ENCODE measurements at regions not wholly inside any gene's neighbourhood (a gene's known extent, or its start where the extent isn't known, plus 50 kb on each side); places are given as distances from the start of the nearest gene placed in this dataset.
A peak's percentile ranks its signal among the peaks of the same experiment; 100 is the strongest.

GRCh38 chr1:193451606-193452005 lies 265.2 kb upstream of the B3GALT2 start:
- POLR2A ChIA-PET, result no interaction called here

GRCh38 chr1:193451001-193451400 lies 264.6 kb upstream of the B3GALT2 start:
- ATAC-seq (replicated peaks in 1 of 4) (no peak), DNase-seq (no peak)
- Histone ChIP-seq H3K36me3 (ENCODE audit: control insufficient read depth in 2 of 2, extremely low read depth in 1 of 2, insufficient read depth in 1 of 2, low read length in 1 of 2) (no peaks in the 10 kb centered on the region), H3K27ac (ENCODE audit: low read length) (no peak overlapping the region), H3K4me1 (ENCODE audit: control insufficient read depth in 1 of 2, extremely low read depth in 1 of 2, insufficient read depth in 2 of 2, low read length in 2 of 2) (peaks cover 0 to 8% of the 10 kb centered on the region in 2 experiments), H3K9me3 (no peaks in the 10 kb centered on the region), H3K27me3 (replicated peaks in 1 of 2; ENCODE audit: control insufficient read depth in 2 of 2, extremely low read depth in 1 of 2, insufficient read depth in 2 of 2, low read length in 1 of 2) (no peaks in the 10 kb centered on the region), H3K4me3 (ENCODE audit: control insufficient read depth in 1 of 2, extremely low read depth in 1 of 2, low read length in 1 of 2) (no peak overlapping the region)
- H3K4me1 Mint-ChIP-seq, result peaks cover 17 to 22% (median 21%) of the 10 kb centered on the region in 3 donors
- H3K36me3 Mint-ChIP-seq, result no peaks in the 10 kb centered on the region
- H3K9me3 Mint-ChIP-seq, result no peaks in the 10 kb centered on the region
- WGBS (ENCODE audit: insufficient coverage), result no CpG with 5 or more reads among the region's 1 CpG
- H3K27me3 Mint-ChIP-seq, result no peaks in the 10 kb centered on the region
- POLR2A ChIA-PET, result no interaction called here
- H3K4me3 Mint-ChIP-seq, result no peak overlapping the region
- H3K27ac Mint-ChIP-seq, result no peak overlapping the region
- CTCF ChIA-PET, result no interaction called here

More at GRCh38 chr1:193451606-193452005, 265.2 kb upstream of the B3GALT2 start:
- no peaks in the 10 kb centered on the region for H3K9me3 ChIP-seq
- H3K4me3 ChIP-seq (ENCODE audit: control insufficient read depth in 1 of 2, extremely low read depth in 1 of 2, low read length in 1 of 2), result no peak overlapping the region
- DNase-seq (no peak), ATAC-seq (replicated peaks in 1 of 4) (no peak)
- H3K27me3 ChIP-seq (replicated peaks in 1 of 2; ENCODE audit: control insufficient read depth in 2 of 2, extremely low read depth in 1 of 2, insufficient read depth in 2 of 2, low read length in 1 of 2), result no peaks in the 10 kb centered on the region
- peaks cover 0 to 8% of the 10 kb centered on the region in 2 experiments for H3K4me1 ChIP-seq (ENCODE audit: control insufficient read depth in 1 of 2, extremely low read depth in 1 of 2, insufficient read depth in 2 of 2, low read length in 2 of 2)
- CTCF ChIA-PET, result interaction anchor here in 1 of 2 donors (0.7 kb wide), 1 partner anchor 154 kb away, joined by 3 read pairs; no protein-coding TSS in a partner anchor
- no peak overlapping the region for H3K27ac Mint-ChIP-seq
- H3K36me3 Mint-ChIP-seq, result no peaks in the 10 kb centered on the region
- H3K4me3 Mint-ChIP-seq, result no peak overlapping the region
- no peaks in the 10 kb centered on the region for H3K27me3 Mint-ChIP-seq
- H3K9me3 Mint-ChIP-seq, result no peaks in the 10 kb centered on the region
- peaks cover 17 to 22% (median 21%) of the 10 kb centered on the region in 3 donors for H3K4me1 Mint-ChIP-seq
- no CpG with 5 or more reads among the region's 1 CpG for WGBS (ENCODE audit: insufficient coverage)
- no peaks in the 10 kb centered on the region for H3K36me3 ChIP-seq (ENCODE audit: control insufficient read depth in 2 of 2, extremely low read depth in 1 of 2, insufficient read depth in 1 of 2, low read length in 1 of 2)
- H3K27ac ChIP-seq (ENCODE audit: low read length), result no peak overlapping the region

DNA sequence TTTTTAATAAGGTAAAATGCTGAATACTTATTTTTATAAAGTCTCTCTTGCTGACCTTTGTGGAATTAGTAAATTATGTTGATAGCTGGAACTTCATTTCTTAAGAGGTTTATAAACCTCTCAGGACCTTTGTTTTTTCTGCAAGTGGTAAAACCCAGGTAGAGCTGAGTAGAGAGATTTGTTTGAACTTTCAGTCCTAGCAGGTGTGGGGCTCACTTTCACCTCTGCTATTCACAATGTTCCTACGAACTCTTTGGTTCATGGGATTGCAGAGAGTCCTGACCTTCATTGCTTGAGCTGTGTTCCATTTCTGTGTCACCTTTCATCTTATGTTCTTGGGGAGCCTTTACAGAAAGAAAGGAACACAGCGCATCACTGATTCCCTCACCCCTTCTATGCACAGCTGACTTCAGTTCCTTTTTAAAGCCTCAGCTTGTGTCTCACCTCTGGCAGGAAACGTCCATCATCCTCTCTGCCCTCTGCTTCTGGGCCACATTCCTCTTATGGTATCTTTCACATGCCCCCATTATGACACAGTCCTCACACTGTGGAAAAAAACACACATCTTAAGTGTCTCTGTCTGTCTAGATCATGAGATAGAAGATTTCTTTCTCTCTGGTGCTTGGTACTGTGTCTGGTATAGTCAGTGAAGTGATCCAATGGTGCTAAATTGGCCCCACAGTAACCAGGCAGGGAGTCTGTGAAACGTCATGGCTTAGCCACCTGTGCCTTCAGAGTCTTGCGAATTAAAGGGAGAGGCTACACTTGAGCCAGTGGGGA lies 262.5 kb upstream of the B3GALT2 start:
- DNase-seq, result peak in 6 of 35 experiments; percentile 5 to 34 (median 14)
- no peaks in the 10 kb centered on the region for H3K36me3 ChIP-seq (ENCODE audit: control insufficient read depth in 2 of 2, extremely low read depth in 1 of 2, insufficient read depth in 1 of 2, low read length in 1 of 2)
- CTCF ChIA-PET, result interaction anchor here in 1 of 2 donors (0.6 to 1.2 kb wide), 2 partner anchors 9 to 92 kb away, joined by 3 read pairs; no protein-coding TSS in a partner anchor
- no peaks in the 10 kb centered on the region for H3K9me3 ChIP-seq
- no peaks in the 10 kb centered on the region for H3K36me3 Mint-ChIP-seq
- H3K4me1 Mint-ChIP-seq, result peaks cover 17 to 22% (median 21%) of the 10 kb centered on the region in 3 donors
- peaks cover 0 to 8% of the 10 kb centered on the region in 2 experiments for H3K4me1 ChIP-seq (ENCODE audit: control insufficient read depth in 1 of 2, extremely low read depth in 1 of 2, insufficient read depth in 2 of 2, low read length in 2 of 2)
- peak overlapping the region in 1 of 3 donors; percentile 11 for H3K4me3 Mint-ChIP-seq
- H3K27ac Mint-ChIP-seq, result peak overlapping the region; percentile 82 to 90
- peak overlapping the region; percentile 71 for H3K27ac ChIP-seq (ENCODE audit: low read length)
- 0% methylated on average over 1 of the region's 5 CpGs for WGBS (ENCODE audit: insufficient coverage)
- H3K27me3 Mint-ChIP-seq, result no peaks in the 10 kb centered on the region
- H3K4me3 ChIP-seq (ENCODE audit: control insufficient read depth in 1 of 2, extremely low read depth in 1 of 2, low read length in 1 of 2), result no peak overlapping the region
- ATAC-seq (replicated peaks in 1 of 4), result peak; percentile 81 to 89 (median 84)
- H3K27me3 ChIP-seq (replicated peaks in 1 of 2; ENCODE audit: control insufficient read depth in 2 of 2, extremely low read depth in 1 of 2, insufficient read depth in 2 of 2, low read length in 1 of 2), result no peaks in the 10 kb centered on the region
- POLR2A ChIA-PET, result interaction anchor here in 1 of 2 donors (0.7 kb wide), 1 partner anchor 31 kb away, joined by 3 read pairs; no protein-coding TSS in a partner anchor
- no peaks in the 10 kb centered on the region for H3K9me3 Mint-ChIP-seq

GRCh38 chr1:193443886-193444285 lies 257.5 kb upstream of the B3GALT2 start:
- DNase-seq (no peak), ATAC-seq (replicated peaks in 1 of 4) (no peak)
- Mint-ChIP-seq H3K36me3 (peaks cover 5% of the 10 kb centered on the region), H3K9me3 (peaks cover 0 to 22% (median 2%) of the 10 kb centered on the region in 3 donors), H3K27me3 (no peaks in the 10 kb centered on the region), H3K4me3 (no peak overlapping the region), H3K4me1 (peaks cover 7 to 16% (median 14%) of the 10 kb centered on the region in 3 donors), H3K27ac (no peak overlapping the region)
- CTCF ChIA-PET, result interaction anchor here in 1 of 2 donors (0.5 kb wide), 1 partner anchor 165 kb away, joined by 4 read pairs; no protein-coding TSS in a partner anchor
- Histone ChIP-seq H3K9me3 (no peaks in the 10 kb centered on the region), H3K4me1 (ENCODE audit: control insufficient read depth in 1 of 2, extremely low read depth in 1 of 2, insufficient read depth in 2 of 2, low read length in 2 of 2) (peaks cover 0 to 3% of the 10 kb centered on the region in 2 experiments), H3K4me3 (ENCODE audit: control insufficient read depth in 1 of 2, extremely low read depth in 1 of 2, low read length in 1 of 2) (no peak overlapping the region), H3K27me3 (replicated peaks in 1 of 2; ENCODE audit: control insufficient read depth in 2 of 2, extremely low read depth in 1 of 2, insufficient read depth in 2 of 2, low read length in 1 of 2) (no peaks in the 10 kb centered on the region), H3K36me3 (ENCODE audit: control insufficient read depth in 2 of 2, extremely low read depth in 1 of 2, insufficient read depth in 1 of 2, low read length in 1 of 2) (no peaks in the 10 kb centered on the region), H3K27ac (ENCODE audit: low read length) (no peak overlapping the region)
- POLR2A ChIA-PET, result no interaction called here
- no CpG with 5 or more reads among the region's 2 CpGs for WGBS (ENCODE audit: insufficient coverage)

- ChIA-PET CTCF (no interaction called here), POLR2A (no interaction called here)
- Mint-ChIP-seq H3K27me3 (no peaks in the 10 kb centered on the region), H3K4me3 (no peak overlapping the region), H3K9me3 (peaks cover under 1 to 41% (median 12%) of the 10 kb centered on the region in 3 donors), H3K27ac (peak overlapping the region; percentile 84 to 93), H3K36me3 (peaks cover 20% of the 10 kb centered on the region), H3K4me1 (peaks cover 21 to 29% (median 28%) of the 10 kb centered on the region in 3 donors)
- 60% methylated on average over 1 of the region's 1 CpG for WGBS (ENCODE audit: insufficient coverage)
- H3K27ac ChIP-seq (ENCODE audit: low read length), result peak overlapping the region; percentile 33
- DNase-seq (no peak), ATAC-seq (replicated peaks in 1 of 4) (no peak)
- H3K36me3 ChIP-seq (ENCODE audit: control insufficient read depth in 2 of 2, extremely low read depth in 1 of 2, insufficient read depth in 1 of 2, low read length in 1 of 2), result no peaks in the 10 kb centered on the region
- H3K27me3 ChIP-seq (replicated peaks in 1 of 2; ENCODE audit: control insufficient read depth in 2 of 2, extremely low read depth in 1 of 2, insufficient read depth in 2 of 2, low read length in 1 of 2), result no peaks in the 10 kb centered on the region
- no peaks in the 10 kb centered on the region for H3K9me3 ChIP-seq
- H3K4me1 ChIP-seq (ENCODE audit: control insufficient read depth in 1 of 2, extremely low read depth in 1 of 2, insufficient read depth in 2 of 2, low read length in 2 of 2), result peaks cover 0 to 8% of the 10 kb centered on the region in 2 experiments
- no peak overlapping the region for H3K4me3 ChIP-seq (ENCODE audit: control insufficient read depth in 1 of 2, extremely low read depth in 1 of 2, low read length in 1 of 2)
Observed at GRCh38 chr1:193438771-193439170, 252.4 kb upstream of the B3GALT2 start.

GRCh38 chr1:193438312-193438711 lies 251.9 kb upstream of the B3GALT2 start:
- Histone ChIP-seq H3K4me3 (ENCODE audit: control insufficient read depth in 1 of 2, extremely low read depth in 1 of 2, low read length in 1 of 2) (no peak overlapping the region), H3K27me3 (replicated peaks in 1 of 2; ENCODE audit: control insufficient read depth in 2 of 2, extremely low read depth in 1 of 2, insufficient read depth in 2 of 2, low read length in 1 of 2) (no peaks in the 10 kb centered on the region), H3K4me1 (ENCODE audit: control insufficient read depth in 1 of 2, extremely low read depth in 1 of 2, insufficient read depth in 2 of 2, low read length in 2 of 2) (peaks cover 0 to 8% of the 10 kb centered on the region in 2 experiments), H3K9me3 (no peaks in the 10 kb centered on the region), H3K27ac (ENCODE audit: low read length) (peak overlapping the region; percentile 33), H3K36me3 (ENCODE audit: control insufficient read depth in 2 of 2, extremely low read depth in 1 of 2, insufficient read depth in 1 of 2, low read length in 1 of 2) (no peaks in the 10 kb centered on the region)
- ChIA-PET POLR2A (no interaction called here), CTCF (no interaction called here)
- ATAC-seq (replicated peaks in 1 of 4) (no peak), DNase-seq (no peak)
- H3K27ac Mint-ChIP-seq, result peak overlapping the region; percentile 84 to 93
- H3K27me3 Mint-ChIP-seq, result no peaks in the 10 kb centered on the region
- peaks cover 25% of the 10 kb centered on the region for H3K36me3 Mint-ChIP-seq
- WGBS (ENCODE audit: insufficient coverage), result 76% methylated on average over 2 of the region's 2 CpGs
- peaks cover 21 to 29% (median 28%) of the 10 kb centered on the region in 3 donors for H3K4me1 Mint-ChIP-seq
- H3K9me3 Mint-ChIP-seq, result peaks cover 6 to 46% (median 17%) of the 10 kb centered on the region in 3 donors
- no peak overlapping the region for H3K4me3 Mint-ChIP-seq

All from T-cell (primary cell).